Parathyroid adenoma (tissue), 2 donors: ENCODE measurements at regions not wholly inside any gene's neighbourhood (a gene's known extent, or its start where the extent isn't known, plus 50 kb on each side); places are given as distances from the start of the nearest gene placed in this dataset.

Source experiments
- H2AFZ ChIP-seq: fragments of 300-600 bp; sonication (generic); one replicate; pipeline ENCODE4 v1.7.0; 2017; ENCODE audit warnings: antibody characterized with exemption, mild to moderate bottlenecking
- H3K27ac ChIP-seq: fragments of 300-600 bp; sonication (generic); one replicate; pipeline ENCODE4 v1.7.0; 2017
- H3K27me3 ChIP-seq: fragments of 300-600 bp; sonication (generic); one replicate; pipeline ENCODE4 v1.7.0; 2017; ENCODE audit warnings: low read length; ENCODE audit not compliant: control insufficient read depth, insufficient read depth
- H3K36me3 ChIP-seq: fragments of 300-600 bp; sonication (generic); one replicate; pipeline ENCODE4 v1.7.0; 2017; ENCODE audit warnings: low read length; ENCODE audit not compliant: control insufficient read depth, insufficient read depth
- H3K4me1 ChIP-seq: fragments of 300-600 bp; sonication (generic); one replicate; pipeline ENCODE4 v1.7.0; 2017; ENCODE audit warnings: control low read depth
- H3K4me2 ChIP-seq: fragments of 300-600 bp; sonication (generic); one replicate; pipeline ENCODE4 v1.7.0; 2017; ENCODE audit warnings: low read length
- H3K4me3 ChIP-seq: fragments of 300-600 bp; sonication (generic); one replicate; pipeline ENCODE4 v1.7.0; 2017; ENCODE audit warnings: low read depth, low read length
- H3K79me2 ChIP-seq: fragments of 300-600 bp; sonication (generic); one replicate; pipeline ENCODE4 v1.7.0; 2017; ENCODE audit warnings: control low read depth
- H3K9ac ChIP-seq: fragments of 300-600 bp; sonication (generic); one replicate; pipeline ENCODE4 v1.7.0; 2017; ENCODE audit warnings: mild to moderate bottlenecking
- H3K9me3 ChIP-seq: fragments of 300-600 bp; sonication (generic); one replicate; pipeline ENCODE4 v1.7.0; 2017; ENCODE audit warnings: low read length; ENCODE audit not compliant: control insufficient read depth
- CTCF ChIP-seq: fragments of 300-600 bp; sonication (generic); IDR thresholded peaks from one replicate; pipeline ENCODE4 v1.7.0; 2017; ENCODE audit warnings: antibody characterized with exemption, mild to moderate bottlenecking
- donor health status: primary hyperparathyroidism.

- TF ChIP-seq CTCF = no peak
- Histone ChIP-seq H3K36me3 (no peaks in the 10 kb centered on the region), H3K27me3 (no peaks in the 10 kb centered on the region), H2AFZ (no peak overlapping the region), H3K9ac (no peak overlapping the region), H3K27ac (no peak overlapping the region), H3K79me2 (no peaks in the 10 kb centered on the region), H3K9me3 (no peaks in the 10 kb centered on the region), H3K4me3 (no peak overlapping the region), H3K4me2 (no peak overlapping the region), H3K4me1 (no peaks in the 10 kb centered on the region)
Observed at GRCh38 chr15:97761110-97761509, 199.4 kb upstream of the ARRDC4 start.

GRCh38 chr15:97783240-97783639, 177.3 kb upstream of the ARRDC4 start:
- no peak overlapping the region for H2AFZ ChIP-seq
- no peak for TF ChIP-seq CTCF
- H3K4me2 ChIP-seq = no peak overlapping the region
- H3K79me2 ChIP-seq = no peaks in the 10 kb centered on the region
- H3K9ac ChIP-seq = no peak overlapping the region
- H3K9me3 ChIP-seq = no peaks in the 10 kb centered on the region
- no peak overlapping the region for H3K4me3 ChIP-seq
- H3K36me3 ChIP-seq = no peaks in the 10 kb centered on the region
- H3K27ac ChIP-seq = no peak overlapping the region
- no peaks in the 10 kb centered on the region for H3K27me3 ChIP-seq
- no peaks in the 10 kb centered on the region for H3K4me1 ChIP-seq

GRCh38 chr15:97786741-97787140, 173.8 kb upstream of the ARRDC4 start:
- Histone ChIP-seq H3K4me2 (no peak overlapping the region), H3K27ac (no peak overlapping the region), H3K4me1 (no peaks in the 10 kb centered on the region), H3K27me3 (no peaks in the 10 kb centered on the region), H3K36me3 (no peaks in the 10 kb centered on the region), H2AFZ (no peak overlapping the region), H3K9ac (no peak overlapping the region), H3K9me3 (no peaks in the 10 kb centered on the region), H3K79me2 (no peaks in the 10 kb centered on the region), H3K4me3 (no peak overlapping the region)
- TF ChIP-seq CTCF = no peak

- TF ChIP-seq CTCF = no peak
- H2AFZ ChIP-seq = no peak overlapping the region
- H3K4me3 ChIP-seq = no peak overlapping the region
- no peaks in the 10 kb centered on the region for H3K4me1 ChIP-seq
- no peak overlapping the region for H3K9ac ChIP-seq
- H3K27me3 ChIP-seq = no peaks in the 10 kb centered on the region
- H3K79me2 ChIP-seq = no peaks in the 10 kb centered on the region
- no peak overlapping the region for H3K4me2 ChIP-seq
- no peak overlapping the region for H3K27ac ChIP-seq
- no peaks in the 10 kb centered on the region for H3K9me3 ChIP-seq
- H3K36me3 ChIP-seq = no peaks in the 10 kb centered on the region
Observed at GRCh38 chr15:97790180-97790579, 170.3 kb upstream of the ARRDC4 start.
